GM12878 (cell line): ENCODE measurements at regions not wholly inside any gene's neighbourhood (a gene's known extent, or its start where the extent isn't known, plus 50 kb on each side); places are given as distances from the start of the nearest gene placed in this dataset.

Experiments used
- CBX5 ChIP-seq: sonication (generic); IDR thresholded peaks from 2 replicates; pipeline ENCODE4 v1.6.1; 2016; ENCODE audit warnings: low read depth, moderate library complexity, mild to moderate bottlenecking, inconsistent platforms
- DPF2 ChIP-seq: fragments of 450-650 bp; IDR thresholded peaks from 2 replicates; pipeline ENCODE4 v1.6.1; 2017; ENCODE audit warnings: mild to moderate bottlenecking
- E2F8 ChIP-seq: fragments of 450-650 bp; IDR thresholded peaks from 2 replicates; pipeline ENCODE4 v1.6.1; 2018; ENCODE audit warnings: mild to moderate bottlenecking, low read depth, moderate library complexity; ENCODE audit not compliant: partially characterized antibody
- MYC ChIP-seq: IDR thresholded peaks from 2 replicates; pipeline ENCODE4 v1.6.1; 2011; ENCODE audit warnings: mild to moderate bottlenecking, low read length, moderate library complexity, inconsistent platforms; ENCODE audit not compliant: insufficient read depth, insufficient replicate concordance, insufficient read length, severe bottlenecking
- NFYA ChIP-seq: IDR thresholded peaks from 2 replicates; pipeline ENCODE4 v1.6.1; 2011; ENCODE audit warnings: low read depth, mild to moderate bottlenecking, low read length, improper control_type of control experiment, borderline replicate concordance
- RB1 ChIP-seq: fragments of 450-650 bp; formaldehyde crosslinking; IDR thresholded peaks from 2 replicates; pipeline ENCODE4 v1.6.1; 2017; ENCODE audit warnings: mild to moderate bottlenecking, borderline replicate concordance
- RELB ChIP-seq: fragments of 450-650 bp; IDR thresholded peaks from 2 replicates; pipeline ENCODE4 v1.6.1; 2017; ENCODE audit warnings: low read depth, mild to moderate bottlenecking, moderate library complexity
- RUNX3 ChIP-seq: IDR thresholded peaks from 2 replicates; pipeline ENCODE4 v1.6.1; 2012; ENCODE audit warnings: low read length, inconsistent platforms
- SIN3A ChIP-seq: IDR thresholded peaks from 2 replicates; pipeline ENCODE4 v1.6.1; 2012; ENCODE audit warnings: low read depth, low read length, improper control_type of control experiment
- SIX5 ChIP-seq: IDR thresholded peaks from 2 replicates; pipeline ENCODE4 v1.6.1; 2011; ENCODE audit warnings: mild to moderate bottlenecking, low read depth, low read length, moderate library complexity; ENCODE audit not compliant: severe bottlenecking
- SMAD5 ChIP-seq: IDR thresholded peaks from 2 replicates; pipeline ENCODE4 v1.6.1; 2016; ENCODE audit warnings: antibody characterized with exemption, low read depth
- SRF ChIP-seq, 2 experiments: IDR thresholded peaks; 2 replicates each; pipeline ENCODE4 v1.6.1; 2011; ENCODE audit warnings: low read depth in 2 of 2, low read length in 2 of 2, mild to moderate bottlenecking in 1 of 2, moderate library complexity in 1 of 2
- USF1 ChIP-seq: IDR thresholded peaks from 2 replicates; pipeline ENCODE4 v1.6.1; 2011; ENCODE audit warnings: borderline replicate concordance, low read depth, mild to moderate bottlenecking, moderate library complexity, mixed read lengths, low read length; ENCODE audit not compliant: insufficient read depth; ENCODE audit errors: extremely low read length
- ZBED1 ChIP-seq: IDR thresholded peaks from 2 replicates; pipeline ENCODE4 v1.6.1; 2016; ENCODE audit warnings: borderline replicate concordance
- ZSCAN29 ChIP-seq: fragments of 450-650 bp; IDR thresholded peaks from 2 replicates; pipeline ENCODE4 v1.6.1; 2017; ENCODE audit warnings: mild to moderate bottlenecking, moderate library complexity

GRCh38 chr2:144267239-144267638 is 252.7 kb downstream of the ZEB2 start (continued):
- TF ChIP-seq RB1 (no peak), RELB (peak; percentile 60; the same call in 1 of the 2 replicates), ZSCAN29 (no peak), SRF (IDR thresholded peaks at IDR 0.05; ENCODE audit: low read depth in 2 of 2, low read length in 2 of 2) (0 out of 4 replicates have a peak, but pooled peaks of 1 of the 2 experiments have one; percentile 19), E2F8 (no peak), RUNX3 (peak; percentile 84), MYC (no peak), SIN3A (no peak), CBX5 (0 out of 2 replicates have a peak, but pooled peaks have one; percentile 56), USF1 (peak; percentile 16), SMAD5 (no peak), ZBED1 (no peak), DPF2 (no peak), NFYA (no peak), SIX5 (no peak)
